ENCODE measurements at regions not wholly inside any gene's neighbourhood (a gene's known extent, or its start where the extent isn't known, plus 50 kb on each side); places are given as distances from the start of the nearest gene placed in this dataset.

DNA sequence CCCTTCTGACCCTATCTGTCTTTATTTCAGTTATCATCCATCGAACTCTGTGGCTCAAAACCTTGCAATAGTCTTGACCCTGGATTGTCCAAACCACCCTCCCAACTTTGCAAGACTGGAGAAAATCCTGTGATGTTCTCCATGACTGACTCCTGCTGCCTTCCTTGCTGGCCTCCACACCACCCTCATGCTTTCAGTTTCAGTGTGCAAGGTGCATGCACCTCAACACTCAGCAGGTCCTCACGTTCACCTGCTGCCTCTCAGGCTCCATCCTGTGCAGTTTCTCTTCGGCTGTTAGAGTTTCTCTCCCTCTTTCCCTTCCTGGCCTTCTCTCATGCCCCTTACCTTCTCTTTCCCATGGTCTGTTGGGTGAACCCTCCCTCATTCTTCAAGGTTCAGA lies 59.4 kb upstream of the ASIC2 start:
- no peaks in the 10 kb centered on the region for H3K9me3 ChIP-seq (replicated peaks; ENCODE audit: control insufficient read depth, insufficient read depth, low read length)
- H3K79me2 ChIP-seq (ENCODE audit: control insufficient read depth, insufficient read depth, low read length), result no peaks in the 10 kb centered on the region
- DNase-seq (ENCODE audit: low read depth, low spot score) (no peak), FAIRE-seq (no peak)
- H3K36me3 ChIP-seq (ENCODE audit: control insufficient read depth in 2 of 2, extremely low read depth in 1 of 2, insufficient read depth in 2 of 2, low read length in 2 of 2), result no peaks in the 10 kb centered on the region
- no peak overlapping the region for H3K4me3 ChIP-seq (replicated peaks in 1 of 3; ENCODE audit: insufficient read depth in 1 of 3, low read depth in 1 of 3, low read length in 3 of 3)
- no peaks in the 10 kb centered on the region for H3K9me1 ChIP-seq (replicated peaks; ENCODE audit: control insufficient read depth, extremely low read depth, insufficient read depth, low read length)
- BruUV-seq (replicated peaks), result no TSS peak
- no peaks in the 10 kb centered on the region for H3K27me3 ChIP-seq (ENCODE audit: control insufficient read depth in 2 of 2, insufficient read depth in 2 of 2, low read length in 2 of 2)
- dilution Hi-C loops (cut with MboI; ENCODE audit: extremely low pct_ligation_motif_present, low sequenced_read_pairs) (no loop called here), intact Hi-C loops (cut with micrococcal nuclease) (no loop called here)
- no peak overlapping the region for H2AFZ ChIP-seq (ENCODE audit: low read depth, low read length)
- no peaks in the 10 kb centered on the region for H3K4me1 ChIP-seq (ENCODE audit: control insufficient read depth, extremely low read depth, insufficient read depth, low read length)
- no peak overlapping the region for H3K9ac ChIP-seq (replicated peaks; ENCODE audit: extremely low read depth, insufficient read depth, low read length)
- ChIA-PET CTCF (no interaction called here), POLR2A (no interaction called here)
- no peak overlapping the region for H3K4me2 ChIP-seq (ENCODE audit: insufficient read depth, low read length)
- H3K27ac ChIP-seq (ENCODE audit: insufficient read depth, low read depth, low read length), result no peak overlapping the region
- TF ChIP-seq, protein P1, sequence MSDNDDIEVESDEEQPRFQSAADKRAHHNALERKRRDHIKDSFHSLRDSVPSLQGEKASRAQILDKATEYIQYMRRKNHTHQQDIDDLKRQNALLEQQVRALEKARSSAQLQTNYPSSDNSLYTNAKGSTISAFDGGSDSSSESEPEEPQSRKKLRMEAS (IDR thresholded peaks at IDR 0.05; ENCODE audit: insufficient read depth, insufficient read length), result no peak
- TF ChIP-seq FOS (IDR thresholded peaks at IDR 0.05; ENCODE audit: borderline replicate concordance, insufficient read depth, low read length), result no peak
- no peaks in the 10 kb centered on the region for H4K20me1 ChIP-seq (replicated peaks; ENCODE audit: control insufficient read depth, extremely low read depth, insufficient read depth, low read length)

- Histone ChIP-seq H3K27me3 (ENCODE audit: control insufficient read depth in 2 of 2, insufficient read depth in 2 of 2, low read length in 2 of 2) (no peaks in the 10 kb centered on the region), H4K20me1 (replicated peaks; ENCODE audit: control insufficient read depth, extremely low read depth, insufficient read depth, low read length) (no peaks in the 10 kb centered on the region), H3K79me2 (ENCODE audit: control insufficient read depth, insufficient read depth, low read length) (no peaks in the 10 kb centered on the region), H3K4me1 (ENCODE audit: control insufficient read depth, extremely low read depth, insufficient read depth, low read length) (no peaks in the 10 kb centered on the region), H3K9me3 (replicated peaks; ENCODE audit: control insufficient read depth, insufficient read depth, low read length) (no peaks in the 10 kb centered on the region), H3K9me1 (replicated peaks; ENCODE audit: control insufficient read depth, extremely low read depth, insufficient read depth, low read length) (no peaks in the 10 kb centered on the region), H3K4me3 (replicated peaks in 1 of 3; ENCODE audit: insufficient read depth in 1 of 3, low read depth in 1 of 3, low read length in 3 of 3) (no peak overlapping the region), H2AFZ (ENCODE audit: low read depth, low read length) (no peak overlapping the region), H3K36me3 (ENCODE audit: control insufficient read depth in 2 of 2, extremely low read depth in 1 of 2, insufficient read depth in 2 of 2, low read length in 2 of 2) (no peaks in the 10 kb centered on the region), H3K9ac (replicated peaks; ENCODE audit: extremely low read depth, insufficient read depth, low read length) (no peak overlapping the region), H3K27ac (ENCODE audit: insufficient read depth, low read depth, low read length) (no peak overlapping the region), H3K4me2 (ENCODE audit: insufficient read depth, low read length) (no peak overlapping the region)
- FAIRE-seq (no peak), DNase-seq (ENCODE audit: low read depth, low spot score) (no peak)
- TF ChIP-seq EZH2 (IDR thresholded peaks at IDR 0.05; ENCODE audit: borderline replicate concordance, low read depth, low read length, severe bottlenecking) (no peak), FOS (IDR thresholded peaks at IDR 0.05; ENCODE audit: borderline replicate concordance, insufficient read depth, low read length) (no peak), CTCF (IDR thresholded peaks at IDR 0.05; ENCODE audit: extremely low read depth in 1 of 2, insufficient read depth in 1 of 2, low read depth in 1 of 2, low read length in 2 of 2) (no peak), MYC (IDR thresholded peaks at IDR 0.05; ENCODE audit: low read depth, low read length) (no peak), POLR2A (IDR thresholded peaks at IDR 0.05; ENCODE audit: low read depth, low read length) (no peak), JUN (IDR thresholded peaks at IDR 0.05; ENCODE audit: borderline replicate concordance, insufficient read depth, insufficient read length, low read depth) (no peak), POLR2AphosphoS5 (IDR thresholded peaks at IDR 0.05; ENCODE audit: insufficient read depth, low read depth, low read length) (no peak), GATA2 (IDR thresholded peaks at IDR 0.05; ENCODE audit: insufficient read depth, insufficient read length, low read depth, low read length) (no peak)
- TF ChIP-seq, protein P1 (IDR thresholded peaks at IDR 0.05; ENCODE audit: insufficient read depth, insufficient read length), result no peak
- CTCF ChIA-PET, result no interaction called here
- dilution Hi-C loops (cut with MboI; ENCODE audit: extremely low pct_ligation_motif_present, low sequenced_read_pairs) (no loop called here), intact Hi-C loops (cut with micrococcal nuclease) (no loop called here)
- POLR2A ChIA-PET, result no interaction called here
- BruUV-seq (replicated peaks), result no TSS peak
These were observed 63.2 kb upstream of the ASIC2 start for GRCh38 chr17:33356266-33356665.

All from endothelial cell of umbilical vein (primary cell).